ENCODE measurements at regions not wholly inside any gene's neighbourhood (a gene's known extent, or its start where the extent isn't known, plus 50 kb on each side); places are given as distances from the start of the nearest gene placed in this dataset.
"Not testable (repeated sequence)": the region's sequence is repeated elsewhere in the genome, so short reads cannot be mapped to it uniquely, and the experiment has no call there.

DNA sequence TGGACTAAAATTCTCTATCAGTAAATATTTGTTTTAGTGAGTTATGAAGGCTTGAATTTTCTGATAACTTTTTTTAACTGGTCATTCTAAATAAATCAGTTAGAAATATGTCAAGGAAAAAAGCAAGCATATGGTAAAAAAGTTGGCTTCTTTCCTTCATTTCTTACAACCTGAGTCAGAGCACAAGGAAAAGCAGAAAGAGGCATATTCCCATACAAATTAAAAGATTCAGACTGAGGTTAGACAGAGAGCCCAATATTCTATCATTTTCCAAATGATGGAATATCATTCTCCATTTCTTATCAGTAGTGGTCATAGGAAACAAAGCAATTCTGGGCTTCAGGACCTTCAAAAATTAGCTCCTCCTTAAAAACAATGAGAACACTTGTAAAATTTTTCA is 732.1 kb downstream of the MAT2B start:
- in situ Hi-C loops (cut with HindIII; ENCODE audit: low pct_ligation_motif_present, low pct_unique_long_range_greater_than_20kb, low sequenced_read_pairs) = no loop called here
- DNase-seq = no peak

DNA sequence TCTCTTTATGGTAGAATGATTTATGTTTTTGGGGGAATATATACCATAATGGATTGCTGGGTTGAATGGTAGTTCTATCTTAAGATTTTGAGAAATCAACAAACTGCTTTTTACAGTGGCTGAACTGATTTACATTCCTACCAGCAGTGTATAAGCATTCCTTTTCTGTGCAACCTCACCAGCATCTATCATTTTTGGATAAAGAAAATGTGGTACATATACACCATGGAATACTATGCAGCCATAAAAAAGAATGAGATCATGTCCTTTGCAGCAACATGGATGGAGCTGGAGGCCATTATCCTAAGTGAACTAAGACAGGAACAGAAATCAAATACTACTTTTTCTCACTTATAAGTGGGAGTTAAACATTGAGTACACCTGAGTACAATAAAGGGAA is 746.4 kb downstream of the MAT2B start:
- DNase-seq; in situ Hi-C loops (cut with HindIII; ENCODE audit: low pct_ligation_motif_present, low pct_unique_long_range_greater_than_20kb, low sequenced_read_pairs): not testable (repeated sequence)

DNA sequence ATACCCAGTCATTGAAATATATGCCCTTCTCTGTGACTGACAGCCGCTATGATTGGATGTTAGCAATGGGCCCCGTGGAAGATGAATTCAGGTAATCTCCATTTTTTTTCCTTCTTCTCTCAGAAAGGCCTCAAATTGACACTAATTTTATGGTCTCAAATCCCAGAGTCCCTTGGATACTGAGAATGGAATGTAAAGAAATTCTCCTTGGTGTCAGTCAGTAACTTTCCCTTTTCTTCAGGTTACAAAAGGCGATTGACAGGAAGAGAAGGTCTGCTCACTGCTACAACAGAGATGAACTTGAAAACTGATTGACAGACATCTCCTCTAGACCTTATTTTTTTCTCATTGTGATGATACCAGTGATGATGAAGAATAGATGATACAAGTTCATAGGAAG is 748.3 kb downstream of the MAT2B start:
- in situ Hi-C loops (cut with HindIII; ENCODE audit: low pct_ligation_motif_present, low pct_unique_long_range_greater_than_20kb, low sequenced_read_pairs) = no loop called here
- DNase-seq = no peak

DNA sequence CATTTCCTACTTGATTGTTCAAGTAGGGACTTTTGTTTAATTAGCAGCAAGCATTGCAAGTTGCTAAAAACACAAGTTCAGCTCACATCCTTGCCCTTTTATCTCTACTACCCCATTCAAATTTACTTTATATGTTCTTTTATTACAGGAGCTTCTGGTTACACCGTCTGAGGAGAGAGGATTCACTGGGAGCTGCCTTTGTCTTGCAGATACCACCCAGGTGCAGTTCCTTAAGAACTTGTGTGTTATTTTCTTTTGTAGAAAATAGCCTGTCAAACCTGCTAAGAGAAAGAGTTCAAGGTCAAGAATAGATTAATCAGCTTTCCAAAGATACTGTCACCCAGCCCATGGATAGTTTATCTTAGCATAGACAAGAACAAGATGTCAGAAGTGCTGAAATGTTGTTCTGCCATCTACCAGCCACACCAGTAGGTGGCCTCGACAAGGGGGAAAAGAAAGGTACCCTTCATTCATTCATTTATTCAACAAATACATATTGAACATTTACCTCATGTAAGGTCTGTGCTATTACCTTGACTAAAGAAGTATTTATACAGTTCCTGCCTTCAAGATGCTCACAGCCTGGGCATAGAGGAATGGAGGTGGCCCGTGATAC is 750.3 kb downstream of the MAT2B start:
- in situ Hi-C loops (cut with HindIII; ENCODE audit: low pct_ligation_motif_present, low pct_unique_long_range_greater_than_20kb, low sequenced_read_pairs) = no loop called here
- DNase-seq = no peak

DNA sequence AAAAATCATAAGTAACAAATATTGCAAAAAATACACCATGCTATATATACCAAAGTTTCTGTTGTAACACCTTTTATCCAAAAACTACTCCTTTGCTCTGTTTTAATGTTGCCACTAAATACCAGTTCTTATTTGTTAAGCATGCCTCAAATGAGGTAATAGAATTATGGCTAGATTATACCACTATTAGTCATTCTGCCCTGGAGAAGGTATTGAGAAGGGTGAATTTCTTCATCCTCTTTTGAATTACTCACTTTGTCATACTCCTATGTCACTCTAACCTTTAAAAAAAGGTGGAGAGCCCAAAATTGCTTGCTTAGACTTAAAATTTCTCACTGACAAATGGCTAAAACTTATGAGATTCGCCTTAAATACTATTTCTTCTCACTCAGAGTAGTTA is 750.9 kb downstream of the MAT2B start:
- no peak for DNase-seq
- in situ Hi-C loops (cut with HindIII; ENCODE audit: low pct_ligation_motif_present, low pct_unique_long_range_greater_than_20kb, low sequenced_read_pairs) = no loop called here

DNA sequence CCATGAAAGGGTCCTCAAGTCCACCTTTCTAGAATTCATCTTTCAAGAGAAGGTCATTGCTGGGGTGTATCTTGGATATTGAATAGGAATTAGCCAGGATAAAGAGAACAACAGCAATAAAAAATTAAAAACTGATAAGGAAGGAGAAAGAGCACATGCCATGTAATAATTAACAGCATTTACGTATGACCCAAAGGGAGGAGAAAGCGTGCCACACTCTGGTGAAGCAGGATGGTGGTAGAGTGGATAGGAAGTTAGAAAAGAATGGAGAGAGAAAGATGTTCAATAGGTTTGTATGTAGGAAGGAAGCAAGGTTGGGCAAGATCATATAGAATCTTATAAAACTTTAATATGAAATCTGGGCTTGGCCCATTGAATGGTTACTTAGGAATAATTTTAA is 751.5 kb downstream of the MAT2B start:
- in situ Hi-C loops (cut with HindIII; ENCODE audit: low pct_ligation_motif_present, low pct_unique_long_range_greater_than_20kb, low sequenced_read_pairs) = no loop called here
- no peak for DNase-seq

DNA sequence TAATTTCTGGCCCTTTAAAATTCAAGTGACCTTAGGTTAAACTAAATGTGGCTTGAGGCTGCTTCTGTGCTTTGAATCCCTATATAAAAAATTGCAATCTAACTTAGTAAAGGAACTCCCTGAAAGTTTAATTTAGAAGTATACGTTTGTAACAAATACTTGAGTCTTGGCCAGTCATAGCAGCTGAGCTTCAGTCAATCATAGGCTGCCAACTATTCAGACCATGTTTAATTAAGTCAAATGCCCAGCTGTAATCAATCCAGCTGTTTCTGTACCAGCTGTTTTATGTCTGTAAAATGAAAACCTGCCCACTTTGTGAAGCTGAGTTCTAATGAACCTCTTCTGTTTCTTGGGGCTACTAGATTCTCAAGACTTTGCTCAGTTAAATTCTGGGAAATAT is 760.1 kb downstream of the MAT2B start:
- no peak for DNase-seq
- in situ Hi-C loops (cut with HindIII; ENCODE audit: low pct_ligation_motif_present, low pct_unique_long_range_greater_than_20kb, low sequenced_read_pairs) = no loop called here

DNA sequence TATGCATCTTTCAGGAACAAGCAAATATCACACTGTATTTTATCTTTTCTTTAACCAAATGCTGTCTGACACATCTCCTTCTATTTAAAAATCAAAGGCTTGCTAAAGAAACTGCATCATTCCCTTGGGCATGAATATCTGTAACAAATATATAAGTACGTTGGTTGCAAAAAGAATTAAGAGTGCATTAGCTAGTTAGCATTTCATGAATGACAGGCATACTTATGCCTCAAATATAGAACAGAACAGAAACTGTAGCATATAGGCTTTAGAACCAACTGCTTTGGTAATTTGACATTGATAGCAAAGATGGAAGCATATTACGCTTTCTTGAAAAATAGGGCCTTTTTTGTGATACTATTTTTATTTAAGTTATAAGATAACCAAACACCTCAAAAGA is 761.2 kb downstream of the MAT2B start:
- no peak for DNase-seq
- in situ Hi-C loops (cut with HindIII; ENCODE audit: low pct_ligation_motif_present, low pct_unique_long_range_greater_than_20kb, low sequenced_read_pairs) = no loop called here

DNA sequence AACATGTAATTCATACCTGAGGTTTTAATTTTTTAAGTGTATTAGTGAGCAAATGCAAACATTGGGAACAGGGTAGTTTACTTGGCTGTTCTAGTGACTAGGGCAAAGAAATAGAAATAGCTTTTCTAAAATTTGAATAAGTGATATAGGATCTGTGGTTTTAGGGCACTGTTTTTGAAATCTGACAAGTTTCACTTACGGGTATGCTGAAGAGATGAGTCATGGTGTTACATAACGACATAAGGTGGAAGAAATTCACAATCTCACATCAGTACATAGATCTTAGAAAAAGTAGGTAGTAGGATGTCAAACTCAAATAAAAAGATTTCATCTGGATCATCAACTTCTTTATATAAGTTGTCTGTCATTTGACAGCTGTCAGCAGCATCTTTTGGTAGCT is 772.3 kb downstream of the MAT2B start:
- DNase-seq = no peak
- in situ Hi-C loops (cut with HindIII; ENCODE audit: low pct_ligation_motif_present, low pct_unique_long_range_greater_than_20kb, low sequenced_read_pairs) = no loop called here

DNA sequence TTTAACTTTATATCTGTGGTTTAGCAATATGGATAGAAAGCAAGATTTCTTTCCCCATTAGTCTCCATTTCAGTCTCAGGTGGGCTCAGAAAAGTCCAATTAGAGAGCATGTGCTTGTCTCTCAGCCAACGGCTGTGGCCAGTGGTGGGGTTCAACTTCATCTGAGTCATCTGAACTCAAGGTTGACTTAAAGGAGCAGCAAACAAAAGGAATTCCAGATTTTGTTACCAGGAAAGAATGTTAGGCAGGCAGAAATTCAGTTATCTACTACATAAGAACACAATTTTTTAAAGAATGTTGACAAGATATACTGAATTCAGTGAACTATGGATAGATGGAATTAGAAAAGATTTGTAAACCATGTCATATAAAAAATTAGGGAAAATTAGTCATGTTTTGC is 784.1 kb downstream of the MAT2B start:
- DNase-seq = no peak
- in situ Hi-C loops (cut with HindIII; ENCODE audit: low pct_ligation_motif_present, low pct_unique_long_range_greater_than_20kb, low sequenced_read_pairs) = no loop called here

DNA sequence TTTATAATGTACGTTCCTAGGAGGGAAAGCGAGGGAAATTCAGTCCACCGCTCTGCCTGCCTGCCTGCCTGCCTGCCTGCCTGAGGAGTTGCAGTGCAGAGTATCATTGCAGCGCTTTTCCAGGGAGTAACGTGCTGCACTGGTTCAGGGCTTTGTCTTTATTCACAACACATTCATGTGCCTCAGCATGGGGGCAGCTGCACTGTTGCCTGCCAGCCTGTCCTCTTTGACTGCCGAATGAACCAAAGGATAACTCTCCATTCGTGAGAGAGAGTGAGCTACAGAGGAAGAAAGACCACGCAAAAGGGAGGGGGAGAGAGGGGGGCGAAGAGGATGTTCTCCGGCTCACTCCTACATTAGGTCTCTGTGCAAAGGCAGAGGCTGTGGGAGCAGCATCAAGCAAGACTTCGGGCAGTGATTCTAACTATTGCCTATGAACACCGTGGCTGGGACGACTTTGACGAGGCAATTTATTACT is 791.2 kb downstream of the MAT2B start:
- DNase-seq = no peak
- in situ Hi-C loops (cut with HindIII; ENCODE audit: low pct_ligation_motif_present, low pct_unique_long_range_greater_than_20kb, low sequenced_read_pairs) = no loop called here

DNA sequence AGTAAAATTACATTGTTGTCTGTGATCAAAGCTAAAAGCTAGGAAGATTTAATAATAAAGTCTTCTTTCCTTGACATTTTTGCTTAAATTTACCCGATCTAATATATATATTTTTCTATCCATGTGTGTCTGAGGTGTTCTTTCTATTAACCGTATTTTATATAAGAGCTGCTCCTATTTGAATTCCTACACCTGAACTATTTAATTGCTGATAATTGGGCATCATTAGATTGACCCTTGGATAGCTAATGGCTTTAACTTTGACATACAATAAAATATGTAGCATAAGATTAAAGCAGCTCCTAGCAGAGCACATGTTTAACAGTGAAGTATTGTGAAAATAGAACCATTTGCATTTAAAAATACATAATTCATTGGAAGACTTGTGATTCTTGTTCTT is 792.7 kb downstream of the MAT2B start:
- in situ Hi-C loops (cut with HindIII; ENCODE audit: low pct_ligation_motif_present, low pct_unique_long_range_greater_than_20kb, low sequenced_read_pairs) = no loop called here
- no peak for DNase-seq

DNA sequence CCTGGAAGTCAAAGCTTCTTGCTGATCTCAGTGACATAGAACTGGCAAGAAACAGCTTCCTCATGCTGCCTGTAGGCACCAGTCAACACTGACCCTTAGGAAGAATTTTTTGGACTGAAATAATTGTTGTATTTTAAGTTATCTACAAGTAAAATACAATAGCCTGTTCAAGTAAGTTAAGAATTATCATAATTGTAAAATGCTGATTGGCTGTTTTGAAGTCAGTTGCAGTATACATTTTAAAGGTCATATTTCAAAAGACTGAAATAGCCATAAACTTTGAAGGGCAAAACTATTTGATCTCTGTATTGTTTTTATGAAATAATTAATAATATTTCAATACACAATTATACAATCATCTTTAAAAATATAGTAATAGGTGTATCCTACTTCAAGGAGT is 794.9 kb downstream of the MAT2B start:
- in situ Hi-C loops (cut with HindIII; ENCODE audit: low pct_ligation_motif_present, low pct_unique_long_range_greater_than_20kb, low sequenced_read_pairs) = no loop called here
- no peak for DNase-seq

DNA sequence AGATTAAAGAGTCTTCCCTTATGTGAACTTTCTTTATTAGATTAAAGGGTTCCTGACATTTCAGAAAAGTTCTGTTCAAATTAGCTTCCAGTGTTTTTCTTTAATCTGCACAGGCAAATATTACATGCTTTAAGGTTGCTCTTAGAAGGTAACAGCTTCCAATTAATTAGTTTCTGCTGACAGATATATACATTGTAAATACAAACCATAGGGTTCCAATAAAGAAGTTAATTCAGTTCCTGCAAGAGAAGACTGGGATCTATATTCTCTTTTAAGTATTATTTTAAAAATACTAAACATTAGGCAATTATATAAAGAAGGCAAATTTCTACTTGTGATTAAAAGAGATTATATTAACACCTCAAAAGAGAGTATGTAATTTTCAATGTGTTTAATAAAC is 795.7 kb downstream of the MAT2B start:
- DNase-seq = no peak
- in situ Hi-C loops (cut with HindIII; ENCODE audit: low pct_ligation_motif_present, low pct_unique_long_range_greater_than_20kb, low sequenced_read_pairs) = no loop called here

DNA sequence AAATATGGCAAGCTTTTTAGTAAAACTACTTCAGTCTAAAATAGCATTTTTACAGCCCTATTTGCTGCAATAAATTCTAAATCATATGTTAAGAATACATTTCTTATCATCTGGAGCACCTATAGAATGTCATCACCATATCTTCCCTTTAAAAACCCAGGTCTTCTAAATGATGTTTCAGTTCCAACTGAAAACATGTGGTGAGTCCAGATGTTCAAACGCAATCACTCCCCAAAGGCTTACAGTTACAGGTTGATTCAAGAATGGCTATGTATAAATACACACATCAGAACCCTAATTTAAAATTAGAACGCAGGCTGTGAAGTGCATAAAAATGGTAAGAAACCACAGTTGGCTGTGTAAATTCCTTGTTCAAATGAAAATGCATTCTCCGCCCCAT is 796.3 kb downstream of the MAT2B start:
- in situ Hi-C loops (cut with HindIII; ENCODE audit: low pct_ligation_motif_present, low pct_unique_long_range_greater_than_20kb, low sequenced_read_pairs) = no loop called here

DNA sequence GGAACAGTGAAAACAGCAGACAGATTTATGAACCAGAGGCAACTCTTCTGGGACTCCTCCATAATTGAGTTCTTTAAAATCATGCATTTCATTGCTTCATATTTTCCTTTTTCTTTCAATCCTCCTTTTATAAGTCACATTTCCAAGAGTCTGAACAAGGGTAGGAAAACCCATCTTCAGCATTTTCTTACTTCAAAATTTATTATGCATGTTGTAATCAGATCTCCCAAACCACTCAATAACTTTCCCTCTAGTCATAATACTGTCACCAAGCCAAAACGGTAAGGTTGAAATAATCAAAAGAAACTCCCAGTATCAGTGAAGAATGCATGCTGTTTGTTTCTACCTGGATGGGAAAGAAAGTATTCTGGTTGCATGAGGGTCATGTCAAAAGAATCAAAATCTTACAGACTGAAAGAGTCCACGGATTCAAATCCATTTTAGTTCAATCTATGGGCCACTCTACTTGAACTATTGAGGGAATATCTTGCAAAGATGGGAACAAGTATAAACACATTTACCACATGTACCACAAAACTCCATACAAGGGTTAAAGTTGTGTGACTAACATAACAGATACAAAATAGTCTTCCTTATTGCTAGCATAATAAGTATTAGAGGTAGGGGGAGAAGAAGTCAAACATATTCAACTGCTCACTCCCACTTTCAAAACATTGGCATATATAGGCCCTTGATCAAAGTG is 797.3 kb downstream of the MAT2B start:
- in situ Hi-C loops (cut with HindIII; ENCODE audit: low pct_ligation_motif_present, low pct_unique_long_range_greater_than_20kb, low sequenced_read_pairs) = no loop called here

More for the DNA sequence above, 796.3 kb downstream of the MAT2B start:
- no peak for DNase-seq

DNA sequence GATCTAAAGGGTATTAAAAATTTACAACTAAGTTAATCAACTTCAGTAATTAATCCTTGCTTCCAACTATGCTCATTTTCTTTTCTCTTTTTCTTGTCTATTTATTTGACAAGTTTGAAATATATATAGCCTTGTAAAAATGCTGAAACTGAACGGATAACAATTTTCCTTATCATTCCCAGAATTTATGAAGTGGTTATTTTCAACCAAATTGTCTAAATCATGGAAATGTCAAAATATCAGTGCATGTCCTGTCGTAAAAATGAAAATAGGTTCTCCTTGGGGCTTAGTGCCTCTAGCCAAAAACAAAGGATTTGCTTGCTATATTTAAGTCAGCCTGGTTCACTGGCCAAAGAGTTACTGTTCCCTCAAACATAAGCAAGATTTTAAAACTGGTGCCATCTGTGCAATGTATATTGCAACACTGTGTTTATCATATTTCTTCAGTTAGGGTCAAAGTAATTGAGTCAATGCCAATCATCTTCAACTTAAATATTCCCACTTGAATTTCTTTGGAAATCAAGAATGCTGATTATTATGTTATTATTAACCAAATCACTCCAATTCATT is 798.3 kb downstream of the MAT2B start:
- in situ Hi-C loops (cut with HindIII; ENCODE audit: low pct_ligation_motif_present, low pct_unique_long_range_greater_than_20kb, low sequenced_read_pairs) = no loop called here
- no peak for DNase-seq

More for the DNA sequence above, 797.3 kb downstream of the MAT2B start:
- no peak for DNase-seq

DNA sequence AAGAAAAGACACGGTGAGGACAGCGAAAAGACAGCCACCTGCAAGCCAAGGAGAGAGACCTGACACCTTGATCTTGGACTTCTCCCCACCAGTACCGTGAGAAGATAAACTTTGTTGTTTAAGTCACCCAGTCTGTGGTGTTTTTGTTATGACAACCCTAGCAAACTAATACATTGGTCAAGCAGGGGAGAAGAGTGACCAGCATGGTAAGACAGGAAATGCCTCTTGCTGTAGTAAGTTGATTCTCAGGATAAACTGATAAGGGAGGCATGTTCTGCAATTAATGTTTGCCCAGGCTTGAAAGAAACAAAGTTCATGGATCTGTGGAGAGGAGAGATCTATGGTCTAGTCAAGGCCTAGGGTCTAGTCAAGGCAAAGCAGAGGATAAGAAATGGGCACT is 801.2 kb downstream of the MAT2B start:
- in situ Hi-C loops (cut with HindIII; ENCODE audit: low pct_ligation_motif_present, low pct_unique_long_range_greater_than_20kb, low sequenced_read_pairs) = no loop called here

DNA sequence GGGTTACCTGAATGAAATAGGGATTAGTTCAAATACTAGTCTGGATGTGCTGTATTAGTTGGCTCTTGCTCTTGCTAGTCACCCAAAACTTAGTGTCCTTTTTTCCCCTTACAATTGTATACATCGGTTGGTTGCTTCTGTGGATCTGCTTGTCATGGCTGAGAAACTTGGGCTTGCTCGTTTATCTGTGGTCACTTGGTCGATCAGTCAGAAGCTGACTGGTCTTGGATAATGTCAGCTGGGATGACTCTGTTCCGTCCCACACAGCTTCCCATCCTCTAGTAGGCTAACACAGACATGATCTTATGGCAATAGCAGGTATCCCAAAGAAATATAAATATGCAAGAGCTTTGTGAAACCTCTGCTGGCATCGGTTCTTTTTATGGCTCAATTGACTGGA is 807.4 kb downstream of the MAT2B start:
- in situ Hi-C loops (cut with HindIII; ENCODE audit: low pct_ligation_motif_present, low pct_unique_long_range_greater_than_20kb, low sequenced_read_pairs) = no loop called here
- no peak for DNase-seq

More for the DNA sequence above, 801.2 kb downstream of the MAT2B start:
- DNase-seq = no peak

DNA sequence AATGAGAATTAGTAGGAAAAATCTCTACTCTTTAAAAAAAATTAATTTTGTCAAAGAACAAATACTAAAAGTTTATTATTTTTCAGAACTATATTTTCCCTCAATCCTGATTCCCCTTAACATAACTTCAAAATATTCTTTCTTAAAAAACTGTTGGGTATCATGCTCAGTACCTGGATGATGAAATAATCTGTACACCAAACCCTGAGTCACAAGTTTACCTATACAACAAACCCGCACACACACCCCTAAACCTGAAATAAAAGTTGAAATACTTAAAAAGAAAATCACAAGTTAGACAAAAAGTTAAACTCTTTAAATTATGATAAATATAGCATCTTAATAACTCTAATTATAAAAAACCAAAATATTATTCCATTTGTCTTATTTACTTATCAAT is 812.3 kb downstream of the MAT2B start:
- no peak for DNase-seq
- in situ Hi-C loops (cut with HindIII; ENCODE audit: low pct_ligation_motif_present, low pct_unique_long_range_greater_than_20kb, low sequenced_read_pairs) = no loop called here
